Brain microvascular endothelial cell (primary cell): ENCODE measurements at regions not wholly inside any gene's neighbourhood (a gene's known extent, or its start where the extent isn't known, plus 50 kb on each side); places are given as distances from the start of the nearest gene placed in this dataset.
A peak's percentile ranks its signal among the peaks of the same experiment; 100 is the strongest.

Source experiments
- DNase-seq: peaks from one replicate; pipeline ENCODE4 v3.0.0-alpha.2; 2020
- H3K27ac ChIP-seq: fragments of 250-450 bp; sonication (Bioruptor Pico); 2 replicates; pipeline ENCODE4 v1.5.1; 2020; ENCODE audit warnings: mild to moderate bottlenecking, moderate library complexity
- H3K27me3 ChIP-seq: fragments of 250-450 bp; sonication (Bioruptor Pico); replicated peaks from 2 replicates; pipeline ENCODE4 v1.5.1; 2020; ENCODE audit warnings: mild to moderate bottlenecking
- H3K36me3 ChIP-seq: fragments of 250-450 bp; sonication (Bioruptor Pico); replicated peaks from 2 replicates; pipeline ENCODE4 v1.5.1; 2020; ENCODE audit warnings: mild to moderate bottlenecking
- H3K4me3 ChIP-seq: 2 replicates; pipeline ENCODE4 v1.5.1; 2011; ENCODE audit warnings: low read depth, mild to moderate bottlenecking, control low read depth, low read length, moderate library complexity
- in situ Hi-C: cut with HindIII; loops from 2 replicates; pipeline ENCODE4 v1.10.0; 2017; ENCODE audit warnings: low sequenced_read_pairs, low pct_ligation_motif_present
- TF ChIP-seq, protein P1 (sequence below): IDR thresholded peaks from 2 replicates; pipeline ENCODE4 v1.5.1; 2011; ENCODE audit warnings: low read depth, mild to moderate bottlenecking, moderate library complexity, low read length, control low read depth, inconsistent platforms; ENCODE audit errors: missing control alignments

GRCh38 chr4:133058701-133059100 lies 90.4 kb upstream of the PCDH10 start:
- TF ChIP-seq, protein P1, sequence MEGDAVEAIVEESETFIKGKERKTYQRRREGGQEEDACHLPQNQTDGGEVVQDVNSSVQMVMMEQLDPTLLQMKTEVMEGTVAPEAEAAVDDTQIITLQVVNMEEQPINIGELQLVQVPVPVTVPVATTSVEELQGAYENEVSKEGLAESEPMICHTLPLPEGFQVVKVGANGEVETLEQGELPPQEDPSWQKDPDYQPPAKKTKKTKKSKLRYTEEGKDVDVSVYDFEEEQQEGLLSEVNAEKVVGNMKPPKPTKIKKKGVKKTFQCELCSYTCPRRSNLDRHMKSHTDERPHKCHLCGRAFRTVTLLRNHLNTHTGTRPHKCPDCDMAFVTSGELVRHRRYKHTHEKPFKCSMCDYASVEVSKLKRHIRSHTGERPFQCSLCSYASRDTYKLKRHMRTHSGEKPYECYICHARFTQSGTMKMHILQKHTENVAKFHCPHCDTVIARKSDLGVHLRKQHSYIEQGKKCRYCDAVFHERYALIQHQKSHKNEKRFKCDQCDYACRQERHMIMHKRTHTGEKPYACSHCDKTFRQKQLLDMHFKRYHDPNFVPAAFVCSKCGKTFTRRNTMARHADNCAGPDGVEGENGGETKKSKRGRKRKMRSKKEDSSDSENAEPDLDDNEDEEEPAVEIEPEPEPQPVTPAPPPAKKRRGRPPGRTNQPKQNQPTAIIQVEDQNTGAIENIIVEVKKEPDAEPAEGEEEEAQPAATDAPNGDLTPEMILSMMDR = no peak
- no peaks in the 10 kb centered on the region for H3K36me3 ChIP-seq
- H3K27me3 ChIP-seq = no peaks in the 10 kb centered on the region
- no peak overlapping the region for H3K4me3 ChIP-seq
- H3K27ac ChIP-seq = no peak overlapping the region
- DNase-seq = no peak
- in situ Hi-C loops = no loop called here

GRCh38 chr4:133059117-133059516 lies 90.0 kb upstream of the PCDH10 start:
- Histone ChIP-seq H3K27me3 (no peaks in the 10 kb centered on the region), H3K4me3 (no peak overlapping the region), H3K36me3 (no peaks in the 10 kb centered on the region), H3K27ac (no peak overlapping the region)
- in situ Hi-C loops = no loop called here
- no peak for DNase-seq
- TF ChIP-seq, protein P1 = no peak

- TF ChIP-seq, protein P1 = no peak
- H3K27ac ChIP-seq = no peak overlapping the region
- no peaks in the 10 kb centered on the region for H3K27me3 ChIP-seq
- in situ Hi-C loops = no loop called here
- no peak overlapping the region for H3K4me3 ChIP-seq
- no peaks in the 10 kb centered on the region for H3K36me3 ChIP-seq
- DNase-seq = no peak
Measured at GRCh38 chr4:133062851-133063250, 86.2 kb upstream of the PCDH10 start.

DNA sequence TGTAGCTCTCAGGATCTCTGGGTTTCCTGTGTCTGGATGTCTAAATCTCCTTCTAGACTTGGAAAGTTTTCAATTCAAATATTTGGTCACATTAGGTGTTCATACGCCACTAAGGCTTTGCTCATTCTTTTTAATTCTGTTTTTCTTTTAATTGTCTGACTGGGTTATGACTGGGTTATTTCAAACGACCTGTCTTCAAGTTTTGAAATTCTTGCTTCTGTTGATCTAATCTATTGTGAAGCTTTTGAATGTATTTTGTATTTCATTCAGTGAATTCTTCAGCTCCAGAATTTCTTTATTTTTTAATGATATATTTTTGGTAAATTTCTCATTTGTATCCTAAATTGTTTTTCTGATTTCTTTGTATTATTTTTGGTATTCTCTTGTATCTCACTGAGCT lies 81.0 kb upstream of the PCDH10 start:
- no peak for DNase-seq
- TF ChIP-seq, protein P1 = no peak
- no peaks in the 10 kb centered on the region for H3K27me3 ChIP-seq
- no peak overlapping the region for H3K4me3 ChIP-seq
- H3K36me3 ChIP-seq = no peaks in the 10 kb centered on the region
- in situ Hi-C loops = no loop called here
- H3K27ac ChIP-seq = no peak overlapping the region

- Histone ChIP-seq H3K27ac (no peak overlapping the region), H3K4me3 (no peak overlapping the region), H3K36me3 (no peaks in the 10 kb centered on the region), H3K27me3 (no peaks in the 10 kb centered on the region)
- in situ Hi-C loops = no loop called here
- TF ChIP-seq, protein P1 = peak; percentile 21
- no peak for DNase-seq
Measured at GRCh38 chr4:133081246-133081645, 67.8 kb upstream of the PCDH10 start.

DNA sequence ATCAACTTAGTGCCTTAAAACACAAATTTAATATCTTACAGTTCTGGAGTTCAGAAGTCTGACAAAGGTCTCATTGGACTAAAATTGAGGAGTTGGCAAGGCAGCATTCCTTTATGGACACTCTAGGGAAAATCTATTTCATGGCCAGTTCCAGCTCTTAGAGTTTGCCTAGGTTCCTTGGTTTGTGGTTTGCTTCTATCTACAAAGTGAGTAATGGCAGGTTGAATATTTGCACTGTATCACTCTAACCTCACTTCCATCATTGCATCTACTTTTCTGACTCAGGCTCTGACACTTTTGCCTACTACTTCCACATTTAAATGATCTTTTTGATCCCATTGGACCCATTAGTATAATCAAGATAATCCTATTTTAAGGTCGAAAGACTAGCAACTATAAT lies 64.7 kb upstream of the PCDH10 start:
- DNase-seq = no peak
- Histone ChIP-seq H3K27ac (no peak overlapping the region), H3K4me3 (no peak overlapping the region), H3K36me3 (no peaks in the 10 kb centered on the region), H3K27me3 (no peaks in the 10 kb centered on the region)
- in situ Hi-C loops = no loop called here
- TF ChIP-seq, protein P1 = no peak
